GM18498 (cell line): ENCODE measurements at regions not wholly inside any gene's neighbourhood (a gene's known extent, or its start where the extent isn't known, plus 50 kb on each side); places are given as distances from the start of the nearest gene placed in this dataset.
"Not testable (repeated sequence)": the region's sequence is repeated elsewhere in the genome, so short reads cannot be mapped to it uniquely, and the experiment has no call there.

Experiments
- ATAC-seq: cut with Tn5 transposase; IDR thresholded peaks from one replicate; pipeline ENCODE4 v1.9.1; 2021; ENCODE audit warnings: mild to moderate bottlenecking, moderate library complexity; ENCODE audit not compliant: unreplicated experiment

DNA sequence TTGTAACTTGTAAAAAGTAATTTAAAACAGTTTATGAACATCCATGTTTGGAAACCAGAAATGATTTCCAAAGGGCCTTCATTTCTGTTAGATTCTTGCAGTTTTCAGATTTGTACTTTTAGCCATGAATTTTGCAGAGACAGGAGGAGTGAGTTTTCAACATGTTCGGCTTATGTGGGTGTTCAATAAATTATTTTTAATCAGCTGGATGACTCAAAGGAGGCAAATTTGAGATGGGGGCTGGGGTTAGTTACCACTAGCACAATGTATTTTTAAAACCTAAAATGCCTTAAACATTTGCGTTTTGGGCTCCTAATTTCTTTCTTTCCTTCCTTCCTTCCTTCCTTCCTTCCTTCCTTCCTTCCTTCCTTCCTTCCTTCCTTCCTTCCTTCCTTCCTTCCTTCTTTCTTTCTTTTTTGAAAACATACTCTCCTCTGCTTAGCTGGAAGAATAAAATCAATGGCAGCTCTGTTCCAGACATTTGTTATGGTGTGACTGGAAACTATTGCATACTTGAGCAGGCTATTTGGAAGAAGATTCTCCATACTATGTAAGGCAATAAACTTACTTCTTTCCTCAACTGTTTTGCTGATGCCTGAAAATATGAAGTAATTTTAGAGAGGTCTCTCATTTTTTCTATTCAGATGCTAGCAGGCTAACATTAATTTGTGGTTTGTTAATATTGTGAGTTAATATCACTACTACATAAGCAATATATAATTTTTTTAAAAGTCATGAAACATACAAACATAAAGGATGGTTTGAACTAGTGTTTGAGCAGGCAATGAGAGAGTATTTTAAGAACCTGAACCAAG, 394.4 kb downstream of the NYAP2 start:
- ATAC-seq = no peak

GRCh38 chr2:225788571-225789094, 389.1 kb downstream of the NYAP2 start:
- no peak for ATAC-seq

GRCh38 chr2:225787497-225787896, 388.0 kb downstream of the NYAP2 start:
- no peak for ATAC-seq

GRCh38 chr2:225781991-225782390, 382.5 kb downstream of the NYAP2 start:
- no peak for ATAC-seq

DNA sequence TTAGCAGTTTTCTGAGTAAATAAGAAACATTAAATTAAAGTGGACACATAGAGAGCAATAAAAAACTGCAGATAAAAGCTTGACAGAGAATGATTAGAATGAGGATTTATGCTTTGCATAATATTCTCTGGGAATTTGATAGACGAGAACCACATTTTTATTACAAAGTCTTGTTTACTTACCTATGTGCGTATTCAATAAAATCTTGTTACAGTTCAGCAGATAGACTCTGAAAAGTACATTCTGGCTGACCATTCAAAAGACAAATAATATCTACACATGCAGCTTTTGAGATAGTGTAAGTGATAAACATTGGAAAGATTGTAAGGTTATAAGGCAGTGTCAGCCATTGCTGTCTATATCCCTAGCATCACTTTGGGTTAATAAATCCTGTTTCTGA, 381.6 kb downstream of the NYAP2 start:
- no peak for ATAC-seq

GRCh38 chr2:225779829-225780228, 380.3 kb downstream of the NYAP2 start:
- ATAC-seq = no peak

DNA sequence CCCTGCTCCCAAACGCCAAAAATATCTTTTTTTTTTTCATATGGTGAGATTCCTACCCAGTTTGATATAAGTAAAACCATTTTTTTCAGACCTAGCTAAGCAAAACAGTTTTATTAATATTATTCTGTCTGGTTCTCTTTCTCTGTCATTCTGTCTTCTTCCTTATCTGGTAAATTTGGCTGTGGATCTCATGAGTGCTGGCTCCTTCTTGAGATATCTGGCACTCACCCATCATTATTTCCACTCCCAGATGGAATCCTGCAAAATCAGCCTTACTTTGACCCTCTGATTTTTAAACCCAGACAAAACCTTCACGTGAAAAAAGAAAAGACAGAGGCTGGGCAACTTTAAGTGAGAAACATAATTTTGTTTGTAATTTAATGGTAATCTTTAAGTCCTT, 373.6 kb downstream of the NYAP2 start:
- ATAC-seq = no peak

- ATAC-seq = no peak
These were observed 372.2 kb downstream of the NYAP2 start for GRCh38 chr2:225771701-225772100.

DNA sequence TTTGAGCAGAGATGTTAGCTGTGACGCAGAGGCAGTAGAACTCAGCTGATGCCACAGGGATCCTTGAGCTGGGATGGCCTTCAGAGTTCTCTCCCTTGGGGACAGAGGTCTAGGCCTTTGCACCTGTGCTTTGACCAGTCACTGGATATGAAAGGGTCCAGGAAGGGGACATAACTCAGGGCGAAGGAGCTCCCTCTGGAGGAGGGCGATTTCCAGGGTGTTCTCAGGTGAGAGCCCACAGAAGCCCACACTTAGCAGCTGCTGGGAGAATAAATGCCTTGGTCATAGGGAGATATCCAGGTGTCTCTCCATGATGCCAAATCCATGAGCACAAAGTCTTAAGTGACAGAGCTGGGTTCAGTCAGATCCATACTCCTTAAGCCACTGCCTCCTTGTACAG, 369.2 kb downstream of the NYAP2 start:
- no peak for ATAC-seq

DNA sequence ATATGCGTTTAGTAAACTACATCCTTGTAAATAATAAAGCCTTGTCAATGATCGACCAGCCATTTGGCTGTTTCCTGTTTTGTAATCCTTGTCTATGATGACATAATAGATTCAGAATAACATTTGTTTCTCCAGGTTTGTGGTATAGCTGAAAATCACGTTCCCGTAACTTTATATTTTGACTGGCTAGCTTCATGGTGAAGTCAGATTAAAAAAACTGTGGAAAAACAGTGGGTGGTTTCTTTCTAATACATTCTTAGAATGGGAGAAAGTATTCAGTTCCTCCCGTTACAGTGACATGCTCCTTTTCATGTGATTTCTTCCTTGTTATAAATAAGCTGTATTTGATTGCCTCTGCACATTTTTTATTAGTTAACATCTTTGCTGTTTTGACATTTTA, 366.9 kb downstream of the NYAP2 start:
- ATAC-seq = no peak

DNA sequence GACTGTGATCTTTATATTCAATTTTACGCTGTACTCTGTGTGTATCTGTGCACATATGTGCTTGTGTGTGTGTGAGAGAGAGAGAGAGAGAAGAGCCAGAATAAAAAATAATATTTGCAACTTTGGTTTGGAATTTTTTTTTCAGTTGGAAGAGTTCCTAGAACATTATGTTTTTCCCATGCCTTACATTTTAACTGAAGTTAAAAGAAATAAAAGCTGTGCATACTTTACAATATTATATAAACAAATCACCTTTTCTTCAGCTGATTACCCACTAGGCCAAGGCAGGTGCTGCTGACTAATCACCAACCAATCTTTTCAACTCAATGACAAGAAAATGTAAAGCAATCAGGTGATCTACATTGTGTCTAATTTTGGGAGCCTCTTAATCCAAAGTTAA, 366.3 kb downstream of the NYAP2 start:
- ATAC-seq = no peak

GRCh38 chr2:225764346-225764745, 364.8 kb downstream of the NYAP2 start:
- no peak for ATAC-seq

DNA sequence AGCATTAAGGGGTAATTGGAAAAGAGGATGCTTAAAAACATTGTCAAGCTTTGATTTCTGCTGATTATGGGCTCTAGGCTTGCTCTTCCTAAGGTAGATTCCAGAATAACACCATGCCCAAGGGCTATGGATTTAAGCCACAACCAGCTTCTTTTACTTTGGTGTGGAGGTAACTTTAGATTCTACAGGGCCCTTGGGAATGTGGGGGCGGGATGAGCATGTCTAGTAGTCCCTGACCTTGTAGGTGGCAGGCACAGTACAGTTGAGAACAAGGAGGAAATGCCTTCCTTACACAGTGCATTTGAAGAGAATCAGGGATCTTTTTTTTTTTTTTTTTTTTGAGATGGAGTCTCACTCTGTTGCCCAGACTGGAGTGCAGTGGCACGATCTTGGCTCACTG, 364.2 kb downstream of the NYAP2 start:
- ATAC-seq = no peak

- no peak for ATAC-seq
These were observed 361.9 kb downstream of the NYAP2 start for GRCh38 chr2:225761396-225761795.

DNA sequence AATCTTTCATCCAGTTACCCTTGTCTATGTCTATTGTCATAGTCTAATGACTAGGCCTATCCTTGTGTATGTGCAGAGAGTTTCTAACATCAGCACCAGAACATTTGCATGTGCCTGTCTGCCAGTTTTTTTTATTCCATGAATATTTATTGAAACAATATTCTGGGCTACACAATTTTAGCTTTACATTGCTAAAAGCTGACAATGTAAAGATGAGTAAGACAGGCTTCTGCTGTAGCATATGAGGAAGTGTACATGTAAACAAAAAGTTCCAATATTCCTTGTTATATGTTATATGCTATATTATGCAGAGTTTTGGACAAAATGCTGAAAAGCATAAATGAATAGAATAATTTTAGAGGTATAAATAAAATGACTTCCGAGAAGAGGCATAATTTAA, 357.7 kb downstream of the NYAP2 start:
- no peak for ATAC-seq

DNA sequence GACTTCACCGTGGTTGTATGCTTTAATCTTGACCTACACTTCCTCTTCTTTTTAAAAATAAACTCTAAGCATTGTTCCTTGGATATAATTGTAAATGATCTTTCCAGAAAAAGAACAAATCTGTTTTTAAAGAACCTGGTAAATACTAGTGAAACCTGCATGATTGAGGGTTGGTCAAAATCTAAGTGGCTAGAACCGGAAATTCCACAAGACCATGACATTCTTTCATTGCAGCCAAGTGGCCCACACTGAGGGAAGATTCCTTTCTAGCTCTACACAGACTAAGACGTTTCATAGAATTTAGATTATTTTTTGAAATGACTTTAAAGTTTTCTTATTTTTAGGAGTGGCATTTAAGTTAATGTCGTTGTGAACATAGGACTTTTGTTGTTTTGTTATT, 356.7 kb downstream of the NYAP2 start:
- no peak for ATAC-seq

GRCh38 chr2:225748609-225749008, 349.1 kb downstream of the NYAP2 start:
- no peak for ATAC-seq

GRCh38 chr2:225743996-225744395, 344.5 kb downstream of the NYAP2 start:
- ATAC-seq = not testable (repeated sequence)

- ATAC-seq = no peak
These were observed 343.0 kb downstream of the NYAP2 start for GRCh38 chr2:225742487-225742886.

GRCh38 chr2:225740086-225740485, 340.6 kb downstream of the NYAP2 start:
- no peak for ATAC-seq

GRCh38 chr2:225739328-225739727, 339.8 kb downstream of the NYAP2 start:
- no peak for ATAC-seq

DNA sequence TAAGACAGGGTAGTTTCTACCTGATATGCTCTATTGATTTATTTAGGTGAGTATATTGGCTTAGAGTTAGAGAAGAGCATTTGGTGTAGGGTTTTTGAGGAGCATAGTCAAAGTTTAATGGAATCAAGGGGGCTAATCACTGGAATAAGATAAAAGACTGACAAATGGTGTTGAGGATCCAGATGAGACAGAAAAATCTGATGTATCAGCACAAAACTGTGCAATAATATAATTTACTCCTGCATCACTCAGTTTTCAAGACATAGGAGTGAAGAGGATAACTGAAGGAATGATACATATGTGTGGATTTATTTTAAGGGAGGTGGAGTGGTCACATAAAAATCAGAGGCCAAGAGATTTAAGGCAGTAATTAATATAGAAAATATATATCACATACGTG, 339.2 kb downstream of the NYAP2 start:
- no peak for ATAC-seq

- ATAC-seq = no peak
These were observed 338.0 kb downstream of the NYAP2 start for GRCh38 chr2:225737556-225737955.
